Panc1 (cell line): ENCODE measurements at regions not wholly inside any gene's neighbourhood (a gene's known extent, or its start where the extent isn't known, plus 50 kb on each side); places are given as distances from the start of the nearest gene placed in this dataset.
A peak's percentile ranks its signal among the peaks of the same experiment; 100 is the strongest.
"Not testable (repeated sequence)": the region's sequence is repeated elsewhere in the genome, so short reads cannot be mapped to it uniquely, and the experiment has no call there.

ENCODE experiments used
- ATAC-seq: fragments of 200-7000 bp; cut with Tn5 transposase; 2 replicates; pipeline ENCODE4 v1.9.1; 2020; ENCODE audit warnings: mild to moderate bottlenecking, moderate library complexity
- BruUV-seq: library from RNA; stranded (reverse); fragments of 400-500 nt; replicated peaks from 2 replicates; lab custom pipeline; 2021; lab: Mats Ljungman, UMichigan
- CTCF ChIA-PET: fragments of 300-600 bp; sonication (Branson Sonifier 250); formaldehyde crosslinking; loops from one replicate; lab custom pipeline; 2022; ENCODE audit warnings: antibody characterized with exemption; lab: Charles Lee
- POLR2A ChIA-PET: fragments of 300-600 bp; sonication (Branson Sonifier 250); formaldehyde crosslinking; loops from one replicate; lab custom pipeline; 2022; ENCODE audit warnings: antibody characterized with exemption; lab: Charles Lee
- DNase-seq: peaks from one replicate; pipeline ENCODE4 v3.0.0-alpha.2; 2010; ENCODE audit warnings: low read depth, low spot score
- H3K27ac ChIP-seq: 2 replicates; pipeline ENCODE4 v1.5.1; 2011; ENCODE audit warnings: mild to moderate bottlenecking, low read length, inconsistent platforms
- H3K27me3 ChIP-seq: fragments of 200-500 bp; sonication (Bioruptor generic); 2 replicates; pipeline ENCODE4 v1.6.0; 2014; ENCODE audit warnings: low read length, inconsistent platforms; ENCODE audit not compliant: control insufficient read depth, insufficient read depth
- H3K36me3 ChIP-seq: fragments of 200-500 bp; sonication (Bioruptor generic); 2 replicates; pipeline ENCODE4 v1.5.1; 2014; ENCODE audit warnings: inconsistent platforms, mild to moderate bottlenecking, low read length, moderate library complexity; ENCODE audit not compliant: control insufficient read depth, insufficient read depth
- H3K4me1 ChIP-seq: 2 replicates; pipeline ENCODE4 v1.5.1; 2011; ENCODE audit warnings: inconsistent platforms, mild to moderate bottlenecking, low read length, moderate library complexity; ENCODE audit not compliant: control insufficient read depth, insufficient read depth
- H3K4me3 ChIP-seq, 2 experiments: 2 replicates each; pipeline ENCODE4 v1.5.1; 2011 to 2012; ENCODE audit warnings: low read depth in 2 of 2, low read length in 2 of 2, mild to moderate bottlenecking in 2 of 2, inconsistent platforms in 1 of 2, moderate library complexity in 1 of 2
- H3K9me3 ChIP-seq: fragments of 200-500 bp; sonication (Bioruptor generic); 2 replicates; pipeline ENCODE4 v1.5.1; 2014; ENCODE audit warnings: low read depth, mild to moderate bottlenecking, inconsistent platforms, low read length, moderate library complexity; ENCODE audit not compliant: control insufficient read depth, insufficient read depth
- POLR2AphosphoS5 ChIP-seq: IDR thresholded peaks from 2 replicates; pipeline ENCODE4 v1.6.1; 2012; ENCODE audit warnings: mild to moderate bottlenecking, low read depth, low read length, moderate library complexity
- SIN3A ChIP-seq: IDR thresholded peaks from 2 replicates; pipeline ENCODE4 v1.6.1; 2012; ENCODE audit warnings: low read depth, mild to moderate bottlenecking, low read length, moderate library complexity, borderline replicate concordance; ENCODE audit not compliant: insufficient read depth
- TCF7L2 ChIP-seq: IDR thresholded peaks from 2 replicates; pipeline ENCODE4 v1.6.1; 2011; ENCODE audit warnings: mild to moderate bottlenecking, low read depth, low read length, inconsistent platforms
- in situ Hi-C: cut with HindIII; loops from 2 replicates; pipeline ENCODE4 v1.10.0; 2016; ENCODE audit warnings: low sequenced_read_pairs, low pct_unique_long_range_greater_than_20kb
- intact Hi-C: fragments of 100-400 bp; cut with micrococcal nuclease; formaldehyde crosslinking; loops from one replicate; pipeline ENCODE4 v1.10.0; 2022; ENCODE audit not compliant: unreplicated experiment
- TF ChIP-seq, protein P1 (sequence below): fragments of 450-650 bp; IDR thresholded peaks from 2 replicates; pipeline ENCODE4 v1.5.1; 2017; ENCODE audit warnings: mild to moderate bottlenecking
- TF ChIP-seq, protein P2 (sequence below), 2 experiments: IDR thresholded peaks; 2 replicates each; pipeline ENCODE4 v1.6.1; 2011 to 2012; ENCODE audit warnings: low read depth in 2 of 2, control low read depth in 1 of 2, low read length in 1 of 2, mild to moderate bottlenecking in 1 of 2, moderate library complexity in 1 of 2; ENCODE audit not compliant: insufficient read depth in 1 of 2

DNA sequence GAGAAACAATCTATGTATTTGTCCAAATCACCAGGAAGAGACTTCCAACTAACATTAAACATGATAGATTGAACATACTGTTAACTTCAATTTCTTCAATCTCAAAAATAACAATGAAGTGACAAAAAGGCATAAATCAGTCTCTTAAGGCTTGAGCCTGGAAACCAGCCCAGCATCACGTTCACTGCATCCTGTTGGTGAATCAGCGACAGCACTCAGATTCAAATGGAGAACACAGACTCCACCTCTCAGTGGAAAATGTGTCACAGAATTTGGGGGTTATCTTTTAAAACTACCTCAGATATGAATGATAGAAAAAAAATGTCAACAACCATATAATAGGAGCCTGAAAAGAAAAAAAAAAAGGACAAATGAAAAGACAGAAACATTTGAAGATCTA lies 212.0 kb downstream of the MINAR1 start:
- intact Hi-C loops: no loop called here
- H3K27me3 ChIP-seq: no peaks in the 10 kb centered on the region
- CTCF ChIA-PET: no interaction called here
- no peaks in the 10 kb centered on the region for H3K36me3 ChIP-seq
- no peaks in the 10 kb centered on the region; the same call in 1 of the 2 replicates for H3K4me1 ChIP-seq
- H3K27ac ChIP-seq: no peak overlapping the region
- DNase-seq: peak; percentile 43
- H3K9me3 ChIP-seq: no peaks in the 10 kb centered on the region
- in situ Hi-C loops: no loop called here
- BruUV-seq: no TSS peak
- ATAC-seq: no peak
- POLR2A ChIA-PET: no interaction called here
- no peak overlapping the region for H3K4me3 ChIP-seq
- TF ChIP-seq POLR2AphosphoS5: no peak
- TF ChIP-seq, protein P1, sequence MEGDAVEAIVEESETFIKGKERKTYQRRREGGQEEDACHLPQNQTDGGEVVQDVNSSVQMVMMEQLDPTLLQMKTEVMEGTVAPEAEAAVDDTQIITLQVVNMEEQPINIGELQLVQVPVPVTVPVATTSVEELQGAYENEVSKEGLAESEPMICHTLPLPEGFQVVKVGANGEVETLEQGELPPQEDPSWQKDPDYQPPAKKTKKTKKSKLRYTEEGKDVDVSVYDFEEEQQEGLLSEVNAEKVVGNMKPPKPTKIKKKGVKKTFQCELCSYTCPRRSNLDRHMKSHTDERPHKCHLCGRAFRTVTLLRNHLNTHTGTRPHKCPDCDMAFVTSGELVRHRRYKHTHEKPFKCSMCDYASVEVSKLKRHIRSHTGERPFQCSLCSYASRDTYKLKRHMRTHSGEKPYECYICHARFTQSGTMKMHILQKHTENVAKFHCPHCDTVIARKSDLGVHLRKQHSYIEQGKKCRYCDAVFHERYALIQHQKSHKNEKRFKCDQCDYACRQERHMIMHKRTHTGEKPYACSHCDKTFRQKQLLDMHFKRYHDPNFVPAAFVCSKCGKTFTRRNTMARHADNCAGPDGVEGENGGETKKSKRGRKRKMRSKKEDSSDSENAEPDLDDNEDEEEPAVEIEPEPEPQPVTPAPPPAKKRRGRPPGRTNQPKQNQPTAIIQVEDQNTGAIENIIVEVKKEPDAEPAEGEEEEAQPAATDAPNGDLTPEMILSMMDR: no peak
- TF ChIP-seq, protein P2, sequence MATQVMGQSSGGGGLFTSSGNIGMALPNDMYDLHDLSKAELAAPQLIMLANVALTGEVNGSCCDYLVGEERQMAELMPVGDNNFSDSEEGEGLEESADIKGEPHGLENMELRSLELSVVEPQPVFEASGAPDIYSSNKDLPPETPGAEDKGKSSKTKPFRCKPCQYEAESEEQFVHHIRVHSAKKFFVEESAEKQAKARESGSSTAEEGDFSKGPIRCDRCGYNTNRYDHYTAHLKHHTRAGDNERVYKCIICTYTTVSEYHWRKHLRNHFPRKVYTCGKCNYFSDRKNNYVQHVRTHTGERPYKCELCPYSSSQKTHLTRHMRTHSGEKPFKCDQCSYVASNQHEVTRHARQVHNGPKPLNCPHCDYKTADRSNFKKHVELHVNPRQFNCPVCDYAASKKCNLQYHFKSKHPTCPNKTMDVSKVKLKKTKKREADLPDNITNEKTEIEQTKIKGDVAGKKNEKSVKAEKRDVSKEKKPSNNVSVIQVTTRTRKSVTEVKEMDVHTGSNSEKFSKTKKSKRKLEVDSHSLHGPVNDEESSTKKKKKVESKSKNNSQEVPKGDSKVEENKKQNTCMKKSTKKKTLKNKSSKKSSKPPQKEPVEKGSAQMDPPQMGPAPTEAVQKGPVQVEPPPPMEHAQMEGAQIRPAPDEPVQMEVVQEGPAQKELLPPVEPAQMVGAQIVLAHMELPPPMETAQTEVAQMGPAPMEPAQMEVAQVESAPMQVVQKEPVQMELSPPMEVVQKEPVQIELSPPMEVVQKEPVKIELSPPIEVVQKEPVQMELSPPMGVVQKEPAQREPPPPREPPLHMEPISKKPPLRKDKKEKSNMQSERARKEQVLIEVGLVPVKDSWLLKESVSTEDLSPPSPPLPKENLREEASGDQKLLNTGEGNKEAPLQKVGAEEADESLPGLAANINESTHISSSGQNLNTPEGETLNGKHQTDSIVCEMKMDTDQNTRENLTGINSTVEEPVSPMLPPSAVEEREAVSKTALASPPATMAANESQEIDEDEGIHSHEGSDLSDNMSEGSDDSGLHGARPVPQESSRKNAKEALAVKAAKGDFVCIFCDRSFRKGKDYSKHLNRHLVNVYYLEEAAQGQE (IDR thresholded peaks at IDR 0.05; ENCODE audit: insufficient read depth in 1 of 2, low read depth in 2 of 2, low read length in 1 of 2): no peak
- no peak for TF ChIP-seq TCF7L2
- TF ChIP-seq SIN3A: no peak

DNA sequence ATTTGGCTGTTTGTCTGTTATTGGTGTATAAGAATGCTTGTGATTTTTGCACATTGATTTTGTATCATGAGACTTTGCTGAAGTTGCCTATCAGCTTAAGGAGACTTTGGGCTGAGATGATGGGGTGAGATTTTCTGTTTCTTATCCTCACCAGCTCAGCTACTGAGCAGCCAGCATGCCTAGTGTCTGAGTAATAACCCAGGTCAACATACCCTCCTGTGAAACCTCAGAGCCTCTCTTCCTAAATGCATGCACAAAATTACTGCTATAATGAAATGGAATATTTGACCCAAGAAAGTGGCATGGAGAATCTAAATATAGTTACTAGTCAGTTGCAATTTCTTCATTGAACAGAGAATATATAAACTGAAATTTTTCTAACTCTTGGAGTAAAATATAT lies 220.8 kb downstream of the MINAR1 start:
- CTCF ChIA-PET, H3K36me3 ChIP-seq, DNase-seq, H3K9me3 ChIP-seq, H3K4me3 ChIP-seq, ATAC-seq, BruUV-seq, in situ Hi-C loops, POLR2A ChIA-PET, intact Hi-C loops, H3K4me1 ChIP-seq, H3K27ac ChIP-seq: not testable (repeated sequence)
- peaks cover 10% of the 10 kb centered on the region for H3K27me3 ChIP-seq

DNA sequence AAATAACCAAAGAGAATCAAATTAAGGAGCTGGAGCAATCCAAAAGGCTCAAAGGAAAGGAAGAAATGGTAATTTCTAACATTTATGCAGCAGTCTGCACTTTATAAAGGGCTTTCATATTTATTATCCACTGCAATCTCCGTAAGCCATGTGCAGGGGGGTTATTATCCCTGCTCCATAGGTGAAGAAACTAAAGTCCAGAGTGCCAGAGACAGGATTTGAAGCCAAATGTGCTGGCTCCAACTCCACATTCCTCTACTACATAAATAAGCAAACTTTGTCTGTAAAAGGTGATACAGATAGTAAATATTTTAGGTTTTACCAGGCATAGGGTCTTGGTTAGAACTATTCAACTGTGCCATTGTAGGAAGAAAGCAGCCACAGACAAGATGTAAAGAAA lies 221.4 kb downstream of the MINAR1 start:
- Histone ChIP-seq H3K4me1 (no peaks in the 10 kb centered on the region), H3K27me3 (peaks cover 10% of the 10 kb centered on the region), H3K27ac (no peak overlapping the region), H3K36me3 (no peaks in the 10 kb centered on the region; the same call in 1 of the 2 replicates), H3K4me3 (no peak overlapping the region), H3K9me3 (no peaks in the 10 kb centered on the region)
- in situ Hi-C loops (no loop called here), intact Hi-C loops (no loop called here)
- TF ChIP-seq, protein P1: no peak
- TF ChIP-seq, protein P2 (IDR thresholded peaks at IDR 0.05; ENCODE audit: insufficient read depth in 1 of 2, low read depth in 2 of 2, low read length in 1 of 2): no peak
- no peak for TF ChIP-seq TCF7L2
- no peak for TF ChIP-seq SIN3A
- no peak for TF ChIP-seq POLR2AphosphoS5
- POLR2A ChIA-PET: no interaction called here
- CTCF ChIA-PET: no interaction called here
- ATAC-seq: no peak
- DNase-seq: no peak
- BruUV-seq: no TSS peak
